Activated CD4-positive, alpha-beta memory T cell treated with anti-CD3 and anti-CD28 coated beads for 36 hours (primary cell): ENCODE measurements at regions not wholly inside any gene's neighbourhood (a gene's known extent, or its start where the extent isn't known, plus 50 kb on each side); places are given as distances from the start of the nearest gene placed in this dataset.

Experiments used
- CTCF ChIA-PET: fragments of 350-600 bp; sonication (Branson Sonifier 250); formaldehyde crosslinking; loops from one replicate; lab custom pipeline; 2021; ENCODE audit warnings: antibody characterized with exemption, inconsistent platforms; lab: Charles Lee
- POLR2A ChIA-PET: fragments of 350-600 bp; sonication (Branson Sonifier 250); formaldehyde crosslinking; loops from one replicate; lab custom pipeline; 2021; ENCODE audit warnings: antibody characterized with exemption; lab: Charles Lee
- DNase-seq: peaks from one replicate; pipeline ENCODE4 v3.0.0-alpha.2; 2020
- H3K27ac Mint-ChIP-seq: one replicate; pipeline ENCODE4 v1.8.0; 2021; ENCODE audit warnings: mixed read lengths
- H3K27me3 Mint-ChIP-seq: one replicate; pipeline ENCODE4 v1.8.0; 2021; ENCODE audit warnings: mixed read lengths
- H3K36me3 Mint-ChIP-seq: one replicate; pipeline ENCODE4 v1.8.0; 2021; ENCODE audit warnings: mixed read lengths
- H3K4me1 Mint-ChIP-seq: one replicate; pipeline ENCODE4 v1.8.0; 2021; ENCODE audit warnings: low read depth, mixed read lengths
- H3K4me3 Mint-ChIP-seq: one replicate; pipeline ENCODE4 v1.8.0; 2021; ENCODE audit warnings: mild to moderate bottlenecking, mixed read lengths
- H3K9me3 Mint-ChIP-seq: one replicate; pipeline ENCODE4 v1.8.0; 2021; ENCODE audit warnings: mixed read lengths
- intact Hi-C: fragments of 100-400 bp; cut with micrococcal nuclease; formaldehyde crosslinking; loops from one replicate; pipeline ENCODE4 v1.15.1; 2023

GRCh38 chr2:226198956-226199355 lies 600.7 kb downstream of the IRS1 start:
- H3K27ac Mint-ChIP-seq, result no peak overlapping the region
- intact Hi-C loops, result no loop called here
- ChIA-PET POLR2A (no interaction called here), CTCF (no interaction called here)
- H3K4me3 Mint-ChIP-seq, result no peak overlapping the region
- no peak for DNase-seq
- no peaks in the 10 kb centered on the region for H3K4me1 Mint-ChIP-seq
- H3K9me3 Mint-ChIP-seq, result no peaks in the 10 kb centered on the region
- H3K27me3 Mint-ChIP-seq, result peaks cover 1% of the 10 kb centered on the region
- H3K36me3 Mint-ChIP-seq, result no peaks in the 10 kb centered on the region

- Mint-ChIP-seq H3K36me3 (no peaks in the 10 kb centered on the region), H3K27me3 (peaks cover 4% of the 10 kb centered on the region), H3K4me1 (no peaks in the 10 kb centered on the region), H3K4me3 (no peak overlapping the region), H3K27ac (no peak overlapping the region), H3K9me3 (no peaks in the 10 kb centered on the region)
- CTCF ChIA-PET, result no interaction called here
- no peak for DNase-seq
- POLR2A ChIA-PET, result no interaction called here
- intact Hi-C loops, result no loop called here
Observed at GRCh38 chr2:226190479-226191252, 609.0 kb downstream of the IRS1 start.

- no peaks in the 10 kb centered on the region for H3K9me3 Mint-ChIP-seq
- CTCF ChIA-PET, result no interaction called here
- DNase-seq, result no peak
- intact Hi-C loops, result no loop called here
- no peak overlapping the region for H3K27ac Mint-ChIP-seq
- no peaks in the 10 kb centered on the region for H3K36me3 Mint-ChIP-seq
- no peaks in the 10 kb centered on the region for H3K4me1 Mint-ChIP-seq
- H3K27me3 Mint-ChIP-seq, result peaks cover 4% of the 10 kb centered on the region
- no peak overlapping the region for H3K4me3 Mint-ChIP-seq
- POLR2A ChIA-PET, result no interaction called here
Observed at GRCh38 chr2:226189061-226189460, 610.6 kb downstream of the IRS1 start.

- POLR2A ChIA-PET, result no interaction called here
- CTCF ChIA-PET, result no interaction called here
- DNase-seq, result no peak
- Mint-ChIP-seq H3K36me3 (no peaks in the 10 kb centered on the region), H3K27ac (no peak overlapping the region), H3K4me1 (no peaks in the 10 kb centered on the region), H3K4me3 (no peak overlapping the region), H3K9me3 (no peaks in the 10 kb centered on the region), H3K27me3 (peaks cover 6% of the 10 kb centered on the region)
- intact Hi-C loops, result no loop called here
Observed at GRCh38 chr2:226187616-226188015, 612.0 kb downstream of the IRS1 start.

GRCh38 chr2:226187156-226187555 lies 612.5 kb downstream of the IRS1 start:
- Mint-ChIP-seq H3K27ac (no peak overlapping the region), H3K9me3 (no peaks in the 10 kb centered on the region), H3K27me3 (peaks cover 6% of the 10 kb centered on the region), H3K4me1 (no peaks in the 10 kb centered on the region), H3K36me3 (no peaks in the 10 kb centered on the region), H3K4me3 (no peak overlapping the region)
- intact Hi-C loops, result no loop called here
- ChIA-PET CTCF (no interaction called here), POLR2A (no interaction called here)
- DNase-seq, result no peak

GRCh38 chr2:226185616-226186211 lies 613.9 kb downstream of the IRS1 start:
- ChIA-PET CTCF (no interaction called here), POLR2A (no interaction called here)
- Mint-ChIP-seq H3K27ac (no peak overlapping the region), H3K4me1 (no peaks in the 10 kb centered on the region), H3K27me3 (peaks cover 6% of the 10 kb centered on the region), H3K4me3 (no peak overlapping the region), H3K36me3 (no peaks in the 10 kb centered on the region), H3K9me3 (no peaks in the 10 kb centered on the region)
- intact Hi-C loops, result no loop called here
- no peak for DNase-seq

- Mint-ChIP-seq H3K9me3 (no peaks in the 10 kb centered on the region), H3K4me1 (no peaks in the 10 kb centered on the region), H3K27ac (no peak overlapping the region), H3K36me3 (no peaks in the 10 kb centered on the region), H3K27me3 (peaks cover 6% of the 10 kb centered on the region), H3K4me3 (no peak overlapping the region)
- intact Hi-C loops, result no loop called here
- POLR2A ChIA-PET, result no interaction called here
- CTCF ChIA-PET, result no interaction called here
- DNase-seq, result no peak
Observed at GRCh38 chr2:226184940-226185615, 614.5 kb downstream of the IRS1 start.

- Mint-ChIP-seq H3K9me3 (no peaks in the 10 kb centered on the region), H3K4me3 (no peak overlapping the region), H3K4me1 (no peaks in the 10 kb centered on the region), H3K36me3 (no peaks in the 10 kb centered on the region), H3K27ac (no peak overlapping the region), H3K27me3 (peaks cover 6% of the 10 kb centered on the region)
- no peak for DNase-seq
- POLR2A ChIA-PET, result no interaction called here
- CTCF ChIA-PET, result no interaction called here
- intact Hi-C loops, result no loop called here
Observed at GRCh38 chr2:226184540-226184939, 615.1 kb downstream of the IRS1 start.

- no peak overlapping the region for H3K4me3 Mint-ChIP-seq
- intact Hi-C loops, result no loop called here
- CTCF ChIA-PET, result no interaction called here
- no peak overlapping the region for H3K27ac Mint-ChIP-seq
- no peaks in the 10 kb centered on the region for H3K36me3 Mint-ChIP-seq
- H3K4me1 Mint-ChIP-seq, result no peaks in the 10 kb centered on the region
- H3K27me3 Mint-ChIP-seq, result peaks cover 6% of the 10 kb centered on the region
- no peak for DNase-seq
- POLR2A ChIA-PET, result no interaction called here
- peaks cover 8% of the 10 kb centered on the region for H3K9me3 Mint-ChIP-seq
Observed at GRCh38 chr2:226183550-226183949, 616.1 kb downstream of the IRS1 start.

- H3K9me3 Mint-ChIP-seq, result peaks cover 12% of the 10 kb centered on the region
- peaks cover 6% of the 10 kb centered on the region for H3K27me3 Mint-ChIP-seq
- no peaks in the 10 kb centered on the region for H3K36me3 Mint-ChIP-seq
- no peak overlapping the region for H3K27ac Mint-ChIP-seq
- no peak for DNase-seq
- H3K4me3 Mint-ChIP-seq, result no peak overlapping the region
- CTCF ChIA-PET, result no interaction called here
- POLR2A ChIA-PET, result no interaction called here
- H3K4me1 Mint-ChIP-seq, result no peaks in the 10 kb centered on the region
- intact Hi-C loops, result no loop called here
Observed at GRCh38 chr2:226183033-226183432, 616.6 kb downstream of the IRS1 start.

- H3K4me1 Mint-ChIP-seq, result no peaks in the 10 kb centered on the region
- peaks cover 6% of the 10 kb centered on the region for H3K27me3 Mint-ChIP-seq
- no peak overlapping the region for H3K4me3 Mint-ChIP-seq
- CTCF ChIA-PET, result no interaction called here
- DNase-seq, result no peak
- intact Hi-C loops, result no loop called here
- POLR2A ChIA-PET, result no interaction called here
- H3K9me3 Mint-ChIP-seq, result peaks cover 17% of the 10 kb centered on the region
- no peaks in the 10 kb centered on the region for H3K36me3 Mint-ChIP-seq
- H3K27ac Mint-ChIP-seq, result no peak overlapping the region
Observed at GRCh38 chr2:226181909-226182308, 617.7 kb downstream of the IRS1 start.

GRCh38 chr2:226180281-226180884 lies 619.2 kb downstream of the IRS1 start:
- H3K4me1 Mint-ChIP-seq, result no peaks in the 10 kb centered on the region
- H3K4me3 Mint-ChIP-seq, result no peak overlapping the region
- POLR2A ChIA-PET, result no interaction called here
- H3K27me3 Mint-ChIP-seq, result peaks cover 3% of the 10 kb centered on the region
- H3K27ac Mint-ChIP-seq, result no peak overlapping the region
- intact Hi-C loops, result no loop called here
- no peak for DNase-seq
- no peaks in the 10 kb centered on the region for H3K36me3 Mint-ChIP-seq
- CTCF ChIA-PET, result no interaction called here
- H3K9me3 Mint-ChIP-seq, result peaks cover 23% of the 10 kb centered on the region
